GM12891 (cell line): ENCODE measurements at regions not wholly inside any gene's neighbourhood (a gene's known extent, or its start where the extent isn't known, plus 50 kb on each side); places are given as distances from the start of the nearest gene placed in this dataset.

Experiments
- PAX5 ChIP-seq: IDR thresholded peaks from 2 replicates; pipeline ENCODE4 v1.6.1; 2011; ENCODE audit warnings: low read length, moderate library complexity, mild to moderate bottlenecking; ENCODE audit not compliant: insufficient read depth, severe bottlenecking
- POLR2A ChIP-seq: IDR thresholded peaks from 2 replicates; pipeline ENCODE4 v1.6.1; 2011; ENCODE audit warnings: low read depth, low read length, control low read depth
- POLR2AphosphoS5 ChIP-seq: IDR thresholded peaks from 2 replicates; pipeline ENCODE4 v1.6.1; 2011; ENCODE audit warnings: low read depth, low read length, control low read depth
- POU2F2 ChIP-seq: IDR thresholded peaks from 2 replicates; pipeline ENCODE4 v1.6.1; 2011; ENCODE audit warnings: low read depth, mild to moderate bottlenecking, control low read depth, low read length, moderate library complexity
- SPI1 ChIP-seq: IDR thresholded peaks from 2 replicates; pipeline ENCODE4 v1.6.1; 2011; ENCODE audit warnings: low read depth, low read length, control low read depth
- TAF1 ChIP-seq: IDR thresholded peaks from 2 replicates; pipeline ENCODE4 v1.6.1; 2011; ENCODE audit warnings: low read depth, low read length, control low read depth

DNA sequence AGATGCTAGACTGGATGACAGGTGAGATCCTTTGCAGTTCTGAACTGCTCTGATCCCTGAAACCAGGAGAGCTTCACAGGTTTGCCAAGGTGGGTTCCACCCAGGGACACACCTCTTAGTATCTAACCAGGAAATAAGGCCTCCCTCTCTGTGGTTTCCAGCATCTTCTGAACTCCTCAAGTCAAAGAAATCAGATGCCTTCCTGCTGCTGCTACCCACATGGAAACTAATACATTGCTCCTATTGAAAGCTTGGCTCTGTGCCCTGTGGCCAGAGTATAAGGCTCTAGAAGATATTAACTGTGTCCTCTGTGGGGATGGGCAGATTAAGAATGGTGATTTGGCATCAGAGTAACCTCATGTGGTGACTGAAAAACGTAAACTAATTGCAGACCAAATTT, 75.0 kb upstream of the MRPS6 start:
- TF ChIP-seq POLR2A (no peak), POLR2AphosphoS5 (no peak), PAX5 (no peak), SPI1 (no peak), TAF1 (no peak), POU2F2 (no peak)
